Activated CD4-positive, alpha-beta T cell treated with anti-CD3 and anti-CD28 coated beads, Interleukin-2, amount 50 U/mL, for 16 hours (primary cell): ENCODE measurements at regions not wholly inside any gene's neighbourhood (a gene's known extent, or its start where the extent isn't known, plus 50 kb on each side); places are given as distances from the start of the nearest gene placed in this dataset.
"Not testable (repeated sequence)": the region's sequence is repeated elsewhere in the genome, so short reads cannot be mapped to it uniquely, and the experiment has no call there.

Experiments
- DNase-seq: peaks from one replicate; pipeline ENCODE4 v3.0.0-alpha.2; 2020

DNA sequence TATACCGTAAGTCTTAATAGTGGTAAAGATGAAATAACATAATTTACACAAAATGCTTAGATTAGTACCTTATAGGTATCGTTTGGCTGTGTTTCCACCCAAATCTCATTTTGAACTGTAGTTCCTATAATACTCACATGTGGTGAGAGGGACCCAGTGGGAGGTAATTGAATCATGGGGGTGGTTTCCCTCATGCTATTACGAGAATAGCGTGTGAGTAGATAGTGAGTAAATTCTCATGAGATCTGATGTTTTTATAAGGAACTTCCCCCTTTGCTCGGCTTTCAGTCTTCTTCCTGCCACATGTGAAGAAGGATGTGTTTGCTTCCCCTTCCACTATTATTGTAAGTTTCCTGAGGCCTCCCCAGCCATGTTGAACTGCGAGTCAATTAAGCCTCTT, 426.3 kb upstream of the POT1 start:
- no peak for DNase-seq

DNA sequence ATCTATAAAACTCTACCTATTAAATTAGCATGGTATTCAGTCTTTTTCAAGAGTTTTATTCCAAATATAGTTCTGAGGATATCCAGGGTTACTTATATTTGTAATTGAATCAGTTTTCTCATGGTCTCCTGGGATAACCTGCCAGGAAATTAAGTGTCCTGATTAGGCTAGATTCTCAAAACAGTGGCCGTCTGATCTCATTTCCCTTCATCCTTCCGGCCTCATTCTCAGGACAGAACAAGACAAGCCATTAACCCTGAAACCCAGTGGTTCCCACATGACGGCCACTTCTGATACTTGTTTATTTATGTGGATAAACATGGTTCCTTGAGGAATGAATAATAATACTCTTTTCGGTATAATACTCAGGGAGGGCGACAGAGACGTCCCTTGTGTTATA, 417.6 kb upstream of the POT1 start:
- DNase-seq, result no peak

DNA sequence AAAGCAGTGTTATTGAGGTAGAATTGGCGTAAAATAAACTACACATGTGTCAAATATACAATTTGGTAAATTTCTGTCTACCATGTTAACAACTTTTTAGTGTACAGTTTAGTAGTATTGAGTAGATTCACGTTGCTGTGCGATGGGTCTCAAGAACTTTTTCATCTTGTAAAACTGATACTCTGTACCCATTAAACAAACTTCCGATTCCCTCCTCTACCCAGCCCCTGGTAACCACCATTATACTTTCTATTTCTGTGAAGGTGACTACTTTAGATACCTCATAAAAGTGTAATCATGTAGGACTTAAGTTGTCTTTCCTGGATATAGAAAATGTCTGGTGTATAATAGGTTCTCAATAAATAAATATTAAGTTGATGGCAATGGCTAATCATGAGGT, 408.5 kb upstream of the POT1 start:
- no peak for DNase-seq

DNA sequence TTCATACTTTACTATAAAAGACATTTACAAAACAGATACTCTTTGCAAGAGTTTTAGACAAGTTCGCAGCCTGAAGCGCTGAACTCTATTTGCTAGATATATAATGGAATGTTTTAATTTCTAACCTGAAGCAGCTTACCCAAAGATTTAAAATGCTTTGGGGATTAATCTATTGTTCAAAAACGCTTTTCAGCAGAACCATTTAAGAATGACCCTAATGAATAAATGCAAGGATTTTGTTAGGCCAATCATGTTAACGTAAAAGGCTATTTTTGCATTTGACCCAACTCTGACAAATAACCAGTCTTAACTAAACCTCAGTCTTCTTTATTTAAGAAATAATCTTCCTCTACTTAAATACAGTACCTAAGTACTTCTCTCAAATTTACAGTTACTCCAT, 406.7 kb upstream of the POT1 start:
- DNase-seq, result no peak

DNA sequence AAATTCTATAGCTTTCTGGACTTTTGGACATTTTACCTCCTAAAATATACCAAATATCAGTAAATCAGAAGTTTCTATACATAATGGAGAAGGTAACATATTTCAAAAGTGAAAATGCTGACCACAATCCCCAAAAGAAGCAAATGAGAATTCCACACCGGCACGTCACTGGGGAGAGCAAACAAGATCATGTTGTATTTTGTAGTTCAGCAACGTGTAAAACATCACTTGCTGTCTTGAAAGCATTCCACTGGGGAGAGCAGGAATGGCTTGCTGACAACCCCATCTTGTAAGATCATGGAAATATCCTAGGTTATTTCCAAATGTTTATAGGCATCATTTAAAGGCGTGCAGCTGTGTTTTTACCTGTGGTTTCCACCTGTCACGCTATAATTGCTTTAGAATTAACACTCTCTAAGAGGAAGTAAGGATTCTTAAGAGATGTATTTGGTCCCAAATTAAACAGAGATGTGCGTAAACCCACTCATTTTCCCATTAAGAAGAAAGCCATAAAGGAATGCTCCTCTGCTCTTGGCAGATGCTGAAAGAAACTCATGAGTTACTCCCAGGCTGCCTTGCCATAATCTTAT, 397.1 kb upstream of the POT1 start:
- DNase-seq, result no peak

DNA sequence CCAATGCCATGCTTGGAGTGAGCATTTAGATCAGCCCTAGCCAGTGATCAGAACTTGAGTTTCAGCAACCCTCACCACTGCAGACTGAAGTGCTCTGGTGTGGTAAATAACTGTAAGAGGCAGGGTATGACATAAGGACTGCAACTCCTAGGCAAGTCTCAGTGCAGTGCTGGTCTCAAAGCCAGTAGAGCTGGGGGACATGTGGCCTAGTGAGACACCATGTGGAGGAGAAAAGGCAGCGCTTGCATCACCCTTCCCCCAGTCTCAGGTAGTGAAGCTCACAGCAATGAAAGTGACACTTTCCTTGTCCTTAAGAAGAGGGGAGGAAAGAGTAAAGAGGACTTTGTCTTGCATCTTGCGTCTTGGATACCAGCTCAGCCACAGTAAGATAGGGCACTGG, 386.8 kb upstream of the POT1 start:
- no peak for DNase-seq

DNA sequence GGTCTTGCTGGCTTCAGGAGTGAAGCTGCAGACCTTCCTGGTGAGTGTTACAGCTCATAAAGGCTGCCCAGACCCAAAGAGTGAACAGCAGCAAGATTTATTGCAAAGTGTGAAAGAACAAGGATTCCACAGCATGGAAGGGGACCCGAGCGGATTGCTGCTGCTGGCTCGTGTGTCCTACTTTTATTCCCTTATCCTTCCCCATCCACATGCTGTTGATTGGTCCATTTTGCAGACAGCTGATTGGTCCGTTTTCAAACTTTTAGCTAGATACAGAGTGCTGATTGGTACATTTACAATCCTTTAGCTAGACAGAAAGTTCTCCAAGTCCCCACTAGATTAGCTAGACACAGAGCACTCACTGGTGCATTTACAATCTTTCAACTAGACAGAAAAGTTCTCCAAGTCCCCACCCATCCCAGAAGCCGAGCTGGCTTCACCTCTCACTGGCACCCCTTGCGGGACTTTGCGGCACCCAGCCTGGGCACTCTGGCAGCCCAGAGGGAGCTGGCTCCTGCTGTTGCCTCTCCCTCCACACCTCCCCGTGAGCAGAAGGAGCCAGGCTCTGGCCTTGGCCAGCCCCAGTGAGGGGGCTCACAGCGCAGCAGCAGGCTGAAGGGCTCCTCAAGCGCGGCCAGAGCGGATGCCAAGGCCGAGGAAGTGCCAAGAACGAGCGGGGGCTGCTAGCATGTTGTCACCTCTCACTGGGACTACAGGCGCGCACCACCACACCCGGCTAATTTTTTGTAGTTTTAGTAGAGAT, 369.6 kb upstream of the POT1 start:
- no peak for DNase-seq

DNA sequence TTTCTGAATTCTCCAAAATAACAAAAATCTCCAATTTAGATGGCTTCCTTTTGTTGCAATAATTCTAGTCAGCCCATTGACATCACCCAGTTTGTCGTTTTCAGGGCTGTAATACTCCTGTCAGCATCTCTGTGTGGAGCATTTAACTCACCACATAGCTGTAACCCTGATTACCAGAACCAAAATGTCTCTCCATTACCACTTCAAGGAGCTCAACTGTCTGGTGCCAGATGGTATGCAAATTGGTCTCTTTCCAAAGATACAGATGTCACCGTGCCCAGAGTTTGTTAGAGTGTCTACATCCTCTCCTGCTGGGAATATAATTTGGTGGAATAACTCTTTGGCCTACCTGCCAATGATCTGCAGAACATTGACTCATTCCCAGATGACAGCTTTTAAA, 350.3 kb upstream of the POT1 start:
- no peak for DNase-seq

DNA sequence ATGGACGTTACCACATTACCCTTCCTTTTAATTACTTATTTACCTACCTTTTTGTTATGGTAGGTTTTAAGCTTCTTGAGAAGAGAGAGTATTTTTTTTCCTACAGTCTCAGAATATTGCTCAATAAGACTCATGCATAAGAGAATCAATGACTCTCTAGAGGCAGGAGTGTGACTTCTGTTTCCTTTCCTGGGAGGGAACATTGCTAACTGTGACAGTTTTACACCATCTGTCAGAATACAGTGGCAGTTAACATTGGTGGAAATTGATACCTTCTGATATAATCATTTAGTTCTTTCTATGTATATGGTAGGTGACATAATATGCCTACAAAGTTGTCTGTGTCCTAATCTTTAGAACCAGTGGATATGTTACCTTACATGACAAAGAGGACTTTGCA, 348.7 kb upstream of the POT1 start:
- DNase-seq, result no peak

DNA sequence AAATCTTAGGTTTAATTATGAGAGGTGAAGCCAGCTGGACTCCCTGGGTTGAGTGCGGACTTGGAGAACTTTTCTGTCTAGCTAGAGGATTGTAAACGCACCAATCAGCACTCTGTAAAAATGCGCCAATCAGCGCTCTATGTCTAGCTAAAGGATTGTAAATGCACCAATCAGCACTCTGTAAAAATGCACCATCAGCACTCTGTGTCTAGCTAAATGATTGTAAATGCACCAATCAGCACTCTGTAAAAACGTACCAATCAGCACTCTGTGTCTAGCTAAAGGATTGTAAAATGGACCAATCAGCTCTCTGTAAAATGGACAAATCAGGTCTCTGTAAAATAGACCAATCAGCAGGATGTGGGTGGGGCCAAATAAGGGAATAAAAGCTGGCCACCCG, 345.1 kb upstream of the POT1 start:
- not testable (repeated sequence) for DNase-seq

DNA sequence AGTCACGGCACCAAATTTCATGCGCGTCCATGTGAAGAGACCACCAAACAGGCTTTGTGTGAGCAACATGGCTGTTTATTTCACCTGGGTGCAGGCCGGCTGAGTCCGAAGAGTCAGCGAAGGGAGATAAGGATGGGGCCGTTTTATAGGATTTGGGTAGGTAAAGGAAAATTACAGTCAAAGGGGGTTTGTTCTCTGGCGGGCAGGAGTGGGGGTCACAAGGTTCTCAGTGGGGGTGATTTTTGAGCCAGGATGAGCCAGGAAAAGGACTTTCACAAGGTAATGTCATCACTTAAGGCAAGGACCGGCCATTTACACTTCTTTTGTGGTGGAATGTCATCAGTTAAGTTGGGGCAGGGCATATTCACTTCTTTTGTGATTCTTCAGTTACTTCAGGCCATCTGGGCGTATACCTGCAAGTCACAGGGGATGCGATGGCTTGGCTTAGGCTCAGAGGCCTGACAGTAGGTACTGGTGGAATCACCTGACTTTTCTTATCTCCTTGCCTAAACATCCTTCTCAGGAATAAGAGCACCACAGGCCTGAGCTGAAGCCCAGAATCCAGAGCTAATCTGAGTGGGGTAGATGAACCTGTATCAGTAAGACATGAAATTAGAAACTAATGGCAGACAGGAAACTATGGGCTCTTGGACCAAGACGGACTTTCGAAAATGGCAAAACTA, 334.7 kb upstream of the POT1 start:
- DNase-seq, result not testable (repeated sequence)

DNA sequence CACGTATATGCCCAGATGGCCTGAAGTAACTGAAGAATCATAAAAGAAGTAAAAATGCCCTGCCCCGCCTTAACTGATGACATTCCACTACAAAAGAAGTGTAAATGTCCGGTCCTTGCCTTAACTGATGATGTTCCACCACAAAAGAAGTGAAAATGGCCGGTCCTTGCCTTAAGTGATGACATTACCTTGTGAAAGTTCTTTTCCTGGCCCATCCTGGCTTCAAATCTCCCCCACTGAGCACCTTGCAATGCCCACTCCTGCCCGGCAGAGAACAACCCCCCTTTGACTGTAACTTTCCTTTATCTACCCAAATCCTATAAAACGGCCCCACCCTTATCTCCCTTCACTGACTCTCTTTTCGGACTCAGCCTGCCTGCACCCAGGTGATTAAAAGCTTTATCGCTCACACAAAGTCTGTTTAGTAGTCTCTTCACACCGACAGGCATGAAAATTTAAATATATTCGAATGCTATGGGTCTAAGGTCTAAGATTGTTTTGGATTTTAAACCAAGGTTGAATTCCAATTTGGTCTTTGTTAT, 329.3 kb upstream of the POT1 start:
- not testable (repeated sequence) for DNase-seq

DNA sequence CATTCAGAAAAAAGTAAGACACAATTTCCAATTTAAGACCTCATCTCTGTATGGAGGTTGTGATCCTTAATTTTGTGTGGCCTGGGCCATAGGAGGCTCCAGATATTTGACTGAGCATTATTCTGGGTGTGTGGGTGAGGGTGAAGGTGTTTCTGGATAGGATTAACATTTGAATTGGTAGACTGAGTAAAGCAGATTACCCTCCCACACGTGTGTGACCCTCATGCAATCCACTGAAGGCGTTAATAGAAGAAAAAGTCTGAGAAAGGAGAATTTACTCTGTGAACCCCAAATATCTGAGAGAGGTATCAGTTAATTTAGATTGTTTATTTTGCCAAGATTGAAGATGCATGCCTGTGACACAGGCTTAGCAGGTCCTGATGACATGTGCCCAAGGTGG, 328.0 kb upstream of the POT1 start:
- DNase-seq, result no peak

DNA sequence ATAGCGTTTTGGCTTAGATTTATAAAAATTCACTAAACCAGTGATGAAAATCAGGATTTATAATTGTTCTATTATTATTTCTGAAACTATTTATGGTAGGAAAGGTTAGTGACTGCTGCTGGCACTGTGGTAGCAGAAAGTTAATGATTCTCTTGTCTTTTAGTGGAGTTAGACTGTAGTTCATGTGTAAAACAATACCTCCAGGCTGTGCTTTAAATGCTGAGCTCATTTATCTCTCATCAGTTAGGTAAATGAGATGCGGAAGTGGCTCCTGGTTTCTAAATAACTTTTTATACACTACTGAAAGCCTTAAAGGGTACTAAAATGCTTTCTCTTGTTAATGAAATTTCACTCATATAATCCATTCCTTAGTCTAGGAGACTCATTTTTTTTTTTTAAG, 326.8 kb upstream of the POT1 start:
- no peak for DNase-seq

DNA sequence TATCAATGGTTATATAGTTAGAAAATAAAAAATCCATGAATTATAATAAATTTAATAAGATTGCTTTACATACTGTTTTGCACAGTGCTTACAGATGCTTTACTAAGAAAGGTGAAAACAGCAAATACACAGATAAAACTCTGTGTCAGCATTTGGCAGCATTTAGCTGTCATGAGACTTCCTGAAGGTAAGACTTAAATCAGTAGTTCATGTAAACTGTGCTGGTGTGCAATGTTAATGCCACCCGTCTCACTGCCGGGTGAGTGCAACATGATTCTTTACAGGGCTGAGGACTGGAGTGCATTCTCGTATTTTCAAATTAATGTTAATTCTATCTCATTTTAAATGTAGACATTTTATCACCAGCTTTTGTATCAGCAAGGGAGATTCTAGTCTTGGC, 326.2 kb upstream of the POT1 start:
- DNase-seq, result no peak

DNA sequence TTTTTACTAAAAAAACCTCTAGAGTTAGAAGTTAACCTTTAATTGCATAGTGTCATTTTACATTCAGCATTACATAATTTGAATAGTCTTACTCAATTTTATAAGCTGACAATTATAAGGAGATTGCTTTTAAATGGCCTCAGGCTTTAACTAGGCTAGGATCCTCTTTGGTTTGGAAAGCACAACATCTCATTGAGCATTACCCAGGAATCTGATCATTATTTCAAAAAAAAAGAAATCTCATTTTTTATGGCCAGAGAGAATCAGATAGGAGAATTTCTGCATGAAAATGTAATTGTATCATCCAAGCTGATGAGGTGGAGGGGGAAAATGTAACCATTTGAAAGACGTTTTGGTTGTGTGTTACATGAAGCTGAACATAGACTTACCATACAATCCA, 324.9 kb upstream of the POT1 start:
- DNase-seq, result no peak

DNA sequence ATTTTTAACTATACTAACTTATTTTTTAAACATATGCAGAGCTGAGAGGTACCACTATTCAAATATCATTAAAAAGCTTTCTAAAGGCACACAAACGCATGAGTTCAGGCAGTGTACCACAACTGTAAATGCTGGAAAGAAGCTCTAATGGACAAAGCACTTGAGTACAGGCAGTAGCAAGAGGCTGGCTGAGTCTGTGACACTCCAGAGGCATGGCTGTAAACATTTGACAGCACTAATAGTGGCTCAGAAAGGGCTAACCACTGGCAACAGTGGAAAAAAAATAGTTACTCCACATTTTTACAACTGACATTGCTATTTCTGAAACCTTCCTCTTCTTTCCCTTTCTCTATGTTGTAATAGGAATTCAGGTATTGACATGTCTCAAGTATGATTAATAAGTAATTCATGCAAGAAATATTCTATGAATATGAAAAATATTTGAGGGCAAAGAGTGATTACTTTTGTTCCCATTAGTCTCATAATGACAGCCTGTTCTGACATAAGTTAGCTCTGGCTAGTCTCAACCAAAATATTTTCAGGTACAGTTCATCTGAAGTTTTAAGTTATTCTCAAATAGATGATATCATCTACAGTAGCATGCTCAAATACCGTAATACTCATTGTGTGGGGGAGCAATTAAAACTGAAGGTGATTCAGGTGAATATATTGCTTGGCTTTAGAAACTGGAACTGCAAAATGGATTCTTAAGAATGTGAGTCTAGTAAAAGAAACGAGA, 324.0 kb upstream of the POT1 start:
- DNase-seq, result no peak

DNA sequence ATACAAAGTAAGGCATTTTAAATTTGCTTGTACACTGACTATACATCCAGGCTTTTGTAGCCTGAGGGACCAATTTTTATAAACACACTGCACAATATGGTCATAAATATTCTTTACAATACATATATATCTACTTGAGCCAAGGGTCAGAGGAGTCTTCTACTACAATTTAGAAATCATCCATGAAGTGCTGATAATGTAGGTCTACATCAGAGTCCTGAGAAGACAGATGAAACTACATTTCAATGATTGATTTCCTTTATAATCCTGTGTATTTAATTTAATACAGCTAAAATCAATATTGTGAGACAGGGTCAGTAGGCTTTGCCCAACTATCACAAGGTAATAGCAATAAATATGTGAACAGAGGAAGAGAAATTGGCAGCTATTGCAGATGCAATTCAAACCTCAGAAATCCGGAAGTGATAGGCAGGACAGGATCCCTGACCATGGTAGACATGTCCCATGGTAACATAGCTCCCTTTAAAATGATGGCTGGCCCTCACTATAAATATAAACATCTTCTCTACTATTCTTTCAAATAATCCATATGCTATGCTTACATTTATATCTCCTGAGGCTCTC, 318.0 kb upstream of the POT1 start:
- DNase-seq, result no peak

DNA sequence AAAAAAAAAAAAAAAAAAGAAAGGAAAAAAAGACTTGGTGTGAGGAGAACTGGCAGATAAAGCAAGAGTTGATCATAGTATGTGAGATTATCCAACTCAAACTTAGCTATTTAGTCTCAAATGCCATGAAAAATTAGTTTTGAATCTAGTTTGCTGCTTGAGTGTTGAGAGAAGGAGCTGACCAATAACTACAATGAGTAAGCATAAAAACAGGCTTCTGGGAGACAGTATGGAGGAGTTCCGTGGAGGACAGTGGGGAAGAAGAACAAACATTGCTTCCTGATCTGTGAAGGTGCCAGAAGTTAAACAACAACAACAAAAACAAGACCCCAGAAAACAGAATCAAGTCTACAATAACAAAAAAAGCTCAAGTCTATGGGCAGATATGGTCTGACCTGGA, 317.1 kb upstream of the POT1 start:
- DNase-seq, result no peak

DNA sequence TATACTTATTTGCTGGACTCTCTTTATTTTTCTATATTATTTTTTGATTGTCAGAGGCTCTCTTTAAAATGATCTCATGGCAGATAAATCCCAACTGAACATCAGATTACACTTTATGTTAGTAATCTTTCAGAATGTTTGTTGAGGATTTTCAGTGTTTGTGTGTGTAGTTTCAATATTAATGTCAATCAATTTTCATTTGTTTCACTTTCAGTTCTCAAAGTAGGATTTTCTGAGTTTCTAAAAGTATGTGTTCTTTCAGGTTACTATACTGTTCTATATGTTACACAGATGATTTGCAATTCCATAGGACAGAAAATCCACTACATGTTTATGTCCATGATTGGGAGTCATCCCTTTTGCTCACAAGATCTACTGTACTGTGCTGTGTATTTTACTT, 311.9 kb upstream of the POT1 start:
- no peak for DNase-seq

DNA sequence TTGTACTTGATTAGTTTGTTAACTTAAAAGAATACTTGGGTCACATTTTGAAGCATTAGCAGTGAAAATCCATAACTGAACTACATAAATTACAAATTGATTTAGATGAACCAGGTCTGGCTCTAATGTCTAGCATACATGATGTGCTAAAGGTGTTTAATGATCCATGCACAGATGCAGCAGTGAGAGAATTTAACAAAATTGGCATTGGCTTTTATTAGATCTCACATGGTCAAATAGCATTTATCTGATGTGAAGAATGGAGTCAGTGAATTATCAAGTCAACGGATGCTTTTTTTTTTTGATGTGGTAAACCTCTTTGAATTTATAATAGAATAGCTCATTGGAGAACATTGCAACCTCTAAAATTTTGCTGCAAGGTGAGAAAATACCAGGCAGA, 293.0 kb upstream of the POT1 start:
- no peak for DNase-seq

DNA sequence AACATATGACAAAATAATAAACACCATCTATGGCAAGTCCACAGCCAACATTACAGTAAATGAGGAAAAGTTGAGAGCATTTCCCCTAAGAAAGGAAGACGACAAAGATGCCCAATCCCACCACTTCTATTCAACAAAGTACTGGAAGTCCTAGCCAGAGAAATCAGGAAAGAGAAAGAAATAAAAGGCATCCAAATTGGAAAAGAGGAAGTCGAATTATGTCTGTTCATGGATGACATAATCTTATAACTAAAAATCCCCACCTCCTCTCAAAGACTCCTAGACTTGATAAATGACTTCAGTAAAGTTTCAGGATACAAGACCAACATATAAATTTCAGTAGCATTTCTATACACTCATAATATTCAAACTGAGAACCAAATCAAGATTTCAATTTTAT, 288.5 kb upstream of the POT1 start:
- no peak for DNase-seq

DNA sequence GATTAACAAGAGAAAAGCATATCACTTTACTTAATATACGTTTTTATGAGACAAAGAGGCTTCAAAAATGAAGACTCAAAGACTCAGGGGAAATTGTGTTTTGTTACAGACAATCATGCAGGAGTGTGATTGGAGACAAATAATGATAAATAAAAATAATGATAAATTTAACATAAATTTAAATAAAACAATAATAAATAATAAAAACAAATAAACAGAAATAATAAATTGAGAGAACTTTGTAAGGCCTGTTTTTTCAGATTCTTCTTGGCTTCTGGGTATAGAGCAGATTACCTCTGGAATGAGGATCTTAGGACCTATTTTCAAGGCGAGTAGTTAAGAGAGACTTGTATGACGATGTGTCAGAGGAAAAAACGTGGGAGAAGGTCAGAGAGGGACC, 271.4 kb upstream of the POT1 start:
- DNase-seq, result no peak
